IMR-90 (cell line): ENCODE measurements at regions not wholly inside any gene's neighbourhood (a gene's known extent, or its start where the extent isn't known, plus 50 kb on each side); places are given as distances from the start of the nearest gene placed in this dataset.

Source experiments
- ATAC-seq: fragments of 200-7000 bp; cut with Tn5 transposase; 2 replicates; pipeline ENCODE4 v1.9.1; 2020; ENCODE audit warnings: low read depth, mild to moderate bottlenecking, moderate library complexity
- BruUV-seq: library from RNA; stranded (reverse); fragments of 400-500 nt; replicated peaks from 2 replicates; lab custom pipeline; 2021; lab: Mats Ljungman, UMichigan
- CTCF ChIA-PET: fragments of 300-600 bp; formaldehyde crosslinking; extraction: SDS; loops from one replicate; lab custom pipeline; 2021; ENCODE audit warnings: antibody characterized with exemption; lab: Yijun Ruan, JAX
- POLR2A ChIA-PET: fragments of 300-600 bp; sonication (Branson Sonifier 250); formaldehyde crosslinking; loops from one replicate; lab custom pipeline; 2022; ENCODE audit warnings: antibody characterized with exemption; ENCODE audit not compliant: unreplicated experiment; lab: Charles Lee
- DNase-seq: peaks from one replicate; pipeline ENCODE4 v3.0.0; 2013
- H2AFZ ChIP-seq: replicated peaks from 2 replicates; pipeline ENCODE3; 2013; ENCODE audit warnings: low read length, mild to moderate bottlenecking; ENCODE audit not compliant: poor library complexity
- H2AK5ac ChIP-seq: 2 replicates; pipeline ENCODE4 v1.6.1; 2013; ENCODE audit warnings: low read depth, low read length, inconsistent platforms
- H2AK9ac ChIP-seq: replicated peaks from 2 replicates; pipeline ENCODE3; 2013; ENCODE audit warnings: mild to moderate bottlenecking, low read depth, low read length, moderate library complexity; ENCODE audit not compliant: poor library complexity
- H2BK120ac ChIP-seq: 2 replicates; pipeline ENCODE4 v1.6.1; 2013; ENCODE audit warnings: low read depth, low read length, inconsistent platforms
- H2BK15ac ChIP-seq: 3 replicates; pipeline ENCODE4 v1.6.1; 2013; ENCODE audit warnings: low read depth, low read length, inconsistent platforms
- H2BK20ac ChIP-seq: 2 replicates; pipeline ENCODE4 v1.6.1; 2013; ENCODE audit warnings: low read depth, mild to moderate bottlenecking, inconsistent platforms, low read length, moderate library complexity
- H2BK5ac ChIP-seq: 2 replicates; pipeline ENCODE4 v1.6.1; 2013; ENCODE audit warnings: mild to moderate bottlenecking, low read depth, low read length, inconsistent platforms; ENCODE audit not compliant: poor library complexity, severe bottlenecking
- H3K14ac ChIP-seq: replicated peaks from 2 replicates; pipeline ENCODE4 v1.6.1; 2013; ENCODE audit warnings: low read depth, low read length, inconsistent platforms
- H3K18ac ChIP-seq: 2 replicates; pipeline ENCODE4 v1.6.1; 2013; ENCODE audit warnings: low read depth, low read length, control low read depth
- H3K23ac ChIP-seq: 2 replicates; pipeline ENCODE4 v1.6.1; 2013; ENCODE audit warnings: low read depth, low read length, inconsistent platforms
- H3K27ac ChIP-seq: 2 replicates; pipeline ENCODE4 v1.5.1; 2013; ENCODE audit warnings: mild to moderate bottlenecking, control low read depth, low read length; ENCODE audit not compliant: insufficient read depth
- H3K27me3 ChIP-seq: 2 replicates; pipeline ENCODE4 v1.6.1; 2013; ENCODE audit warnings: low read length; ENCODE audit not compliant: control insufficient read depth, insufficient read depth
- H3K36me3 ChIP-seq: 2 replicates; pipeline ENCODE4 v1.6.1; 2013; ENCODE audit warnings: low read length, mixed read lengths; ENCODE audit not compliant: control insufficient read depth, insufficient read depth
- H3K4ac ChIP-seq: 2 replicates; pipeline ENCODE4 v1.6.1; 2013; ENCODE audit warnings: low read depth, low read length, inconsistent platforms
- H3K4me1 ChIP-seq: 2 replicates; pipeline ENCODE4 v1.6.1; 2013; ENCODE audit warnings: low read length, mixed read lengths; ENCODE audit not compliant: control insufficient read depth, insufficient read depth
- H3K4me2 ChIP-seq: 2 replicates; pipeline ENCODE4 v1.6.1; 2013; ENCODE audit warnings: low read depth, mild to moderate bottlenecking, control low read depth, low read length, moderate library complexity
- H3K4me3 ChIP-seq: 2 replicates; pipeline ENCODE4 v1.5.1; 2013; ENCODE audit warnings: low read depth, mild to moderate bottlenecking, control low read depth, low read length, moderate library complexity; ENCODE audit not compliant: insufficient read depth
- H3K56ac ChIP-seq: 2 replicates; pipeline ENCODE4 v1.6.1; 2013; ENCODE audit warnings: low read length, inconsistent platforms; ENCODE audit not compliant: insufficient read depth; ENCODE audit errors: extremely low read depth
- H3K79me1 ChIP-seq, 2 experiments: 2 replicates each; pipeline ENCODE4 v1.6.1; 2013; ENCODE audit warnings: low read length in 2 of 2, inconsistent platforms in 1 of 2, low read depth in 1 of 2
- H3K9ac ChIP-seq: 2 replicates; pipeline ENCODE4 v1.6.1; 2013; ENCODE audit warnings: low read depth, low read length, control low read depth
- H3K9me1 ChIP-seq: 2 replicates; pipeline ENCODE4 v1.6.1; 2013; ENCODE audit warnings: low read length, inconsistent platforms; ENCODE audit not compliant: insufficient read depth
- H3K9me3 ChIP-seq: 2 replicates; pipeline ENCODE4 v1.6.1; 2013; ENCODE audit warnings: low read length; ENCODE audit not compliant: control insufficient read depth, insufficient read depth
- H4K20me1 ChIP-seq: 2 replicates; pipeline ENCODE4 v1.6.1; 2013; ENCODE audit warnings: low read length, inconsistent platforms; ENCODE audit not compliant: insufficient read depth
- H4K5ac ChIP-seq: 2 replicates; pipeline ENCODE4 v1.6.1; 2013; ENCODE audit warnings: mild to moderate bottlenecking, low read depth, low read length, control low read depth
- H4K8ac ChIP-seq, 2 experiments: 2 replicates each; pipeline ENCODE4 v1.6.1; 2013; ENCODE audit warnings: low read depth in 2 of 2, low read length in 2 of 2, control low read depth in 1 of 2, inconsistent platforms in 1 of 2
- H4K91ac ChIP-seq: 2 replicates; pipeline ENCODE4 v1.6.1; 2013; ENCODE audit warnings: low read depth, low read length, inconsistent platforms; ENCODE audit not compliant: insufficient read depth
- BHLHE40 ChIP-seq: fragments of 150-350 bp; IDR thresholded peaks from 2 replicates; pipeline ENCODE4 v1.6.1; 2016; ENCODE audit warnings: mild to moderate bottlenecking, low read depth, low read length
- CEBPB ChIP-seq: IDR thresholded peaks from 2 replicates; pipeline ENCODE4 v1.6.1; 2012; ENCODE audit warnings: low read depth, low read length, improper control_type of control experiment
- CHD1 ChIP-seq: IDR thresholded peaks from 2 replicates; pipeline ENCODE4 v1.6.1; 2012; ENCODE audit warnings: low read depth, low read length, improper control_type of control experiment
- CTCF ChIP-seq: conservative IDR thresholded peaks from 2 replicates; pipeline ENCODE4 v1.5.1; 2012; ENCODE audit warnings: mild to moderate bottlenecking, low read depth, low read length, improper control_type of control experiment
- FOS ChIP-seq: fragments of 150-350 bp; IDR thresholded peaks from 2 replicates; pipeline ENCODE4 v1.6.1; 2016; ENCODE audit warnings: low read depth, low read length
- MAFK ChIP-seq: IDR thresholded peaks from 2 replicates; pipeline ENCODE4 v1.6.1; 2012; ENCODE audit warnings: low read depth, low read length, improper control_type of control experiment
- MAZ ChIP-seq: IDR thresholded peaks from 2 replicates; pipeline ENCODE4 v1.6.1; 2012; ENCODE audit warnings: low read depth, mild to moderate bottlenecking, low read length, improper control_type of control experiment, moderate library complexity, borderline replicate concordance
- MXI1 ChIP-seq: IDR thresholded peaks from 2 replicates; pipeline ENCODE4 v1.6.1; 2012; ENCODE audit warnings: low read depth, mild to moderate bottlenecking, low read length, moderate library complexity, borderline replicate concordance
- POLR2A ChIP-seq: IDR thresholded peaks from 2 replicates; pipeline ENCODE4 v1.6.1; 2012; ENCODE audit warnings: mild to moderate bottlenecking, low read depth, low read length
- RAD21 ChIP-seq: IDR thresholded peaks from 2 replicates; pipeline ENCODE4 v1.6.1; 2012; ENCODE audit warnings: low read length, improper control_type of control experiment
- RCOR1 ChIP-seq: IDR thresholded peaks from 2 replicates; pipeline ENCODE4 v1.6.1; 2012; ENCODE audit warnings: mild to moderate bottlenecking, low read length, improper control_type of control experiment; ENCODE audit not compliant: insufficient replicate concordance
- RFX5 ChIP-seq: IDR thresholded peaks from 2 replicates; pipeline ENCODE4 v1.8.0; 2012; ENCODE audit warnings: low read depth, mild to moderate bottlenecking, low read length, moderate library complexity
- SMC3 ChIP-seq: fragments of 150-350 bp; IDR thresholded peaks from 2 replicates; pipeline ENCODE4 v1.6.1; 2016; ENCODE audit warnings: low read depth, mild to moderate bottlenecking, antibody characterized with exemption, low read length, moderate library complexity
- WGBS, 2 experiments: methylation state at CpG; one replicate each; pipeline versions ENCODE4 v1.1.5 to v1.1.7; 2013; ENCODE audit warnings: missing lambda C conversion rate in 2 of 2; ENCODE audit not compliant: insufficient read length in 1 of 2; ENCODE audit errors: extremely low coverage in 2 of 2; 5-methylcytosine and 5-hydroxymethylcytosine counted together
- dilution Hi-C: fragments of 300-500 bp; cut with HindIII; formaldehyde crosslinking; loops from one replicate; pipeline ENCODE4 v1.14.3; 2018; ENCODE audit warnings: low sequenced_read_pairs; ENCODE audit not compliant: unreplicated experiment
- in situ Hi-C: fragments of 300-500 bp; cut with MboI; formaldehyde crosslinking; loops from 3 replicates; pipeline ENCODE4 v1.14.3; 2019; ENCODE audit warnings: low sequenced_read_pairs, inconsistent platforms, mixed read lengths
- intact Hi-C: fragments of 100-400 bp; cut with micrococcal nuclease; formaldehyde crosslinking; loops from 2 replicates; pipeline ENCODE4 v1.10.0; 2022
- TF ChIP-seq, protein P1 (sequence below): fragments of 150-350 bp; IDR thresholded peaks from 2 replicates; pipeline ENCODE4 v1.6.1; 2017; ENCODE audit warnings: mild to moderate bottlenecking, antibody characterized with exemption, low read length, low read depth
- TF ChIP-seq, protein P2 (sequence below): fragments of 150-350 bp; IDR thresholded peaks from 2 replicates; pipeline ENCODE4 v1.6.1; 2016; ENCODE audit warnings: low read depth, mild to moderate bottlenecking, low read length, moderate library complexity, borderline replicate concordance

DNA sequence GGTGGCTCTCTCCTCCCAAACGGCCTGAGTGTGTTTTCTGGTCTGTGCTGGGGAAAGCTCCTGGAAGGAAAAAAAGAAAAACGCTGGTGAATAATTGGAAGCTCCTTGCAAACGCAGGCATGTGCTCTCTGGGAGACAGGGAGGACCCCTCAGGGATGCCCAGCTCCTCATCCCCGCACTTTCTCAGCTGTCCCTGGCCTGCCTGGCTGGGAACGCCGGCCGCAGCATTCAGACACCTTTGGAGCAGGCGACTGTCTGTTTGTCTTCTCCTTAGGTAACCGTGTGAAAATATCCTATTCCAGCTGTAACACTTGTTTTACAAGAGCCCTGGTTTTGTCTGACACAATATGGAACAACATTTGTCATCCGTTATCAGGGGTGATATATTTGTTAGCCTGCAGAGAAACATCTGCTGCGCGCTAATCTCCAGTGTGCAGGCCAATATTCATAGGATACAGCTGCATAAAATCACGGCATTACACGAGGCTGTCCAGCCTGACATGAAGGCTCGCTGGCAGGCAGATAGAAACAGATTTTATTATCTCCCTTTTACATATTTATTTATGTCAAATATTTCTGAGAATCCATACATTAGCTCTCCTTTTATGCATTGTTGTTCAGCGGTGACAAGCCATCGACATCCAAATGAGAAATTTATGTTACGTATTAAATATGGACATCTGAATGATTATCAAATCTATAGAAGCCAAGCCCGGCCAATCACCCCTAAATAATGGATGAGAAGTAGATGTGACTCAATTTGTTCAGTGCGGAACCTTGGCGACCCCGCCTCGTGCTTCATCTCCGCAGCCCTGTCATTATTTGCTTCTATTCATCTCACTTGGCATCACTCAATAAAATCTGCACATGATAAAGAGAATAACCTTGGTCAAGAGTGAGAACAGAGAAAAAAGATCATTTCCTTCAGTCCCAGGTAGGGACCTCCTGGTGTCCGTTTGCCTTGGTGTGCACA lies 675.1 kb upstream of the SALL3 start:
- ChIA-PET CTCF (no interaction called here), POLR2A (no interaction called here)
- ATAC-seq (no peak), DNase-seq (no peak)
- intact Hi-C loops: no loop called here
- H2AFZ ChIP-seq: no peak overlapping the region
- no peak overlapping the region for H2AK5ac ChIP-seq
- WGBS, 2 experiments: no CpG with 5 or more reads among the region's 25 CpGs
- no peaks in the 10 kb centered on the region for H4K20me1 ChIP-seq
- no peak overlapping the region for H4K5ac ChIP-seq
- no peak overlapping the region for H2BK5ac ChIP-seq
- H2BK15ac ChIP-seq: no peak overlapping the region
- H3K79me1 ChIP-seq: no peaks in the 10 kb centered on the region
- no peak overlapping the region for H3K18ac ChIP-seq
- H3K23ac ChIP-seq: no peak overlapping the region
- no peaks in the 10 kb centered on the region for H3K27me3 ChIP-seq
- H4K91ac ChIP-seq: no peak overlapping the region
- BruUV-seq: no TSS peak
- H3K4ac ChIP-seq: no peak overlapping the region
- no peak overlapping the region for H3K4me3 ChIP-seq
- H3K27ac ChIP-seq: no peak overlapping the region
- H4K8ac ChIP-seq: no peak overlapping the region
- dilution Hi-C loops: no loop called here
- H3K36me3 ChIP-seq: no peaks in the 10 kb centered on the region
- H2BK120ac ChIP-seq: no peak overlapping the region
- H3K4me1 ChIP-seq: no peaks in the 10 kb centered on the region
- peaks cover 40% of the 10 kb centered on the region for H3K9me3 ChIP-seq
- no peak overlapping the region for H3K56ac ChIP-seq
- H3K9me1 ChIP-seq: no peaks in the 10 kb centered on the region
- in situ Hi-C loops: no loop called here
- no peak overlapping the region for H2BK20ac ChIP-seq
- no peak overlapping the region for H3K4me2 ChIP-seq
- H2AK9ac ChIP-seq: no peak overlapping the region
- no peak overlapping the region for H3K9ac ChIP-seq
- no peak overlapping the region for H3K14ac ChIP-seq
- no peak for TF ChIP-seq RCOR1
- TF ChIP-seq MAZ: no peak
- TF ChIP-seq MAFK: no peak
- TF ChIP-seq BHLHE40: no peak
- no peak for TF ChIP-seq FOS
- no peak for TF ChIP-seq POLR2A
- no peak for TF ChIP-seq RFX5
- no peak for TF ChIP-seq RAD21
- TF ChIP-seq MXI1: no peak
- TF ChIP-seq, protein P1, sequence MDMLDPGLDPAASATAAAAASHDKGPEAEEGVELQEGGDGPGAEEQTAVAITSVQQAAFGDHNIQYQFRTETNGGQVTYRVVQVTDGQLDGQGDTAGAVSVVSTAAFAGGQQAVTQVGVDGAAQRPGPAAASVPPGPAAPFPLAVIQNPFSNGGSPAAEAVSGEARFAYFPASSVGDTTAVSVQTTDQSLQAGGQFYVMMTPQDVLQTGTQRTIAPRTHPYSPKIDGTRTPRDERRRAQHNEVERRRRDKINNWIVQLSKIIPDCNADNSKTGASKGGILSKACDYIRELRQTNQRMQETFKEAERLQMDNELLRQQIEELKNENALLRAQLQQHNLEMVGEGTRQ: no peak
- no peak for TF ChIP-seq CHD1
- TF ChIP-seq CEBPB: no peak
- TF ChIP-seq, protein P2, sequence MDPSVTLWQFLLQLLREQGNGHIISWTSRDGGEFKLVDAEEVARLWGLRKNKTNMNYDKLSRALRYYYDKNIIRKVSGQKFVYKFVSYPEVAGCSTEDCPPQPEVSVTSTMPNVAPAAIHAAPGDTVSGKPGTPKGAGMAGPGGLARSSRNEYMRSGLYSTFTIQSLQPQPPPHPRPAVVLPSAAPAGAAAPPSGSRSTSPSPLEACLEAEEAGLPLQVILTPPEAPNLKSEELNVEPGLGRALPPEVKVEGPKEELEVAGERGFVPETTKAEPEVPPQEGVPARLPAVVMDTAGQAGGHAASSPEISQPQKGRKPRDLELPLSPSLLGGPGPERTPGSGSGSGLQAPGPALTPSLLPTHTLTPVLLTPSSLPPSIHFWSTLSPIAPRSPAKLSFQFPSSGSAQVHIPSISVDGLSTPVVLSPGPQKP: no peak
- TF ChIP-seq CTCF: no peak
- TF ChIP-seq SMC3: no peak
